SK-N-MC (cell line): ENCODE measurements at regions not wholly inside any gene's neighbourhood (a gene's known extent, or its start where the extent isn't known, plus 50 kb on each side); places are given as distances from the start of the nearest gene placed in this dataset.

Experiments
- DNase-seq: peaks from one replicate; pipeline ENCODE4 v3.0.0-alpha.2; 2011; ENCODE audit warnings: low read depth, low spot score
- H3K27ac ChIP-seq: fragments of 200-600 bp; sonication (generic); 2 replicates; pipeline ENCODE4 v1.5.1; 2016; ENCODE audit warnings: mixed run types
- H3K36me3 ChIP-seq: fragments of 200-600 bp; sonication (generic); 2 replicates; pipeline ENCODE4 v1.6.1; 2017; ENCODE audit warnings: antibody characterized with exemption, low read length, mixed read lengths; ENCODE audit not compliant: insufficient read depth
- H3K4me3 ChIP-seq: fragments of 200-600 bp; sonication (generic); 2 replicates; pipeline ENCODE4 v1.5.1; 2016
- H3K9ac ChIP-seq: fragments of 200-600 bp; sonication (generic); 2 replicates; pipeline ENCODE4 v1.8.0; 2017; ENCODE audit warnings: mixed run types, mixed read lengths; ENCODE audit not compliant: insufficient read length
- H3K9me3 ChIP-seq: fragments of 200-600 bp; sonication (generic); 2 replicates; pipeline ENCODE4 v1.6.1; 2017; ENCODE audit warnings: low read depth, mild to moderate bottlenecking, antibody characterized with exemption, low read length, moderate library complexity, mixed read lengths
- EZH2 ChIP-seq: fragments of 200-600 bp; sonication (generic); IDR thresholded peaks from one replicate; pipeline ENCODE4 v1.6.1; 2017; ENCODE audit warnings: antibody characterized with exemption
- FOXP2 ChIP-seq: optimal IDR thresholded peaks from 2 replicates; pipeline ENCODE3; 2011; ENCODE audit warnings: mild to moderate bottlenecking, moderate library complexity; ENCODE audit not compliant: insufficient read depth; ENCODE audit errors: extremely low read length, control extremely low read depth
- POLR2AphosphoS5 ChIP-seq: IDR thresholded peaks from 2 replicates; pipeline ENCODE4 v1.6.1; 2012; ENCODE audit warnings: mild to moderate bottlenecking, low read depth, low read length, borderline replicate concordance

DNA sequence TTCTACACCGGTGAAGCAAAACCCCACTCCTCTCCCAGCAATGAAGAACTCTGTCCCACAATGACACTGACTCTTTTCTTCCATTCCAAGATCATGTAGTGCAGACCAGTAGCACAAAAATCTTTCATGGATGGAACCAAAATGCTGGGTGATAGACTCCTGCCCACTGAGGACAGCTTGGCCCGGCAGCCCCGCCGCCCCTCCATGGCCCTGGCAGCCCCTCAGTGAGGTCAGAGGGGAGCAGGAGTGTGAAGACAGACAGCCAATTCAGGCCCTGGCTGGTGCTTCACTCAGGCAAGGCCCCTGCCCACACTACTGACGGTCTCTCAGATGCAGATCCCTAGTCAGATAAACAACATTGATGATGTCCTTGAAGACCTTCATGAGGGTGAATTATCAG is 131.9 kb upstream of the SYNDIG1 start:
- no peak for TF ChIP-seq POLR2AphosphoS5
- no peak for TF ChIP-seq EZH2
- no peak for TF ChIP-seq FOXP2
- Histone ChIP-seq H3K27ac (no peak overlapping the region), H3K9me3 (no peaks in the 10 kb centered on the region), H3K9ac (no peak overlapping the region), H3K36me3 (no peaks in the 10 kb centered on the region), H3K4me3 (no peak overlapping the region)
- no peak for DNase-seq

DNA sequence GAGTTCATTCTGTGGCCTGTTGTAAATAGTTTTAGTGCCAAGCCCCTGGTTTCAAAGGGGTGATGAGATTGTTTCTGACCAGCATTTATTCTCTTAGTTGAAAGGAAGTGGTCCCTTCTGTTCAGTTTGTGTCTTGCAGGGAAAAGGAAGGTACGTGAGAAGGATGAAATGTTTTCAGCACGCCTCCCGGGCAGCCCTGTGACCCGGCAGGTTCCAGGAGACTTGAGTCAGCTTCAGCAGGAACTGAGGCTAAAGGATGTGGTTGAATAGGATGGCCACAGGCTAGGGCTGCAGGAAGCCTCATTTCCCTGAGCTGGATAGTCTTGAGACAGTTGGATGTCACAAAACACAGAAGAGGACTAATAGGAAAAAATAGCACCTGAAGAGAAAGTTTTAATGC is 132.4 kb upstream of the SYNDIG1 start:
- H3K27ac ChIP-seq: no peak overlapping the region

DNA sequence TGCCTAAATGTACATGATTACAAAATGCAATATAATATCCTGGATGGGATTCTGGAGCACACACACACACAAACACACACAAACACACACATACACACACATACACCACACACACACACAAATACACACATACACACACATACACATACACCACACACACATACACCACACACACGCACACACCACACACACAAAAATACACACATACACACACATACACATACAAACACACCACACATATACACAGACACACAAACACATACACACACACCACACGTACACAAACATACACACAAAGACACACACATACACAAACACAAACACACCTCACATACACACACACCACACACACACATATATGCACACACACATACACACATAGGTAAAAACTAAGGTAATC is 134.6 kb upstream of the SYNDIG1 start:
- Histone ChIP-seq H3K27ac (no peak overlapping the region), H3K9ac (no peak overlapping the region), H3K36me3 (no peaks in the 10 kb centered on the region), H3K9me3 (no peaks in the 10 kb centered on the region), H3K4me3 (no peak overlapping the region)
- DNase-seq: no peak
- no peak for TF ChIP-seq EZH2
- no peak for TF ChIP-seq POLR2AphosphoS5
- TF ChIP-seq FOXP2: no peak

More for the DNA sequence above, 132.4 kb upstream of the SYNDIG1 start:
- TF ChIP-seq EZH2 (no peak), POLR2AphosphoS5 (no peak), FOXP2 (no peak)
- Histone ChIP-seq H3K9ac (no peak overlapping the region), H3K9me3 (no peaks in the 10 kb centered on the region), H3K4me3 (no peak overlapping the region), H3K36me3 (no peaks in the 10 kb centered on the region)
- DNase-seq: no peak

DNA sequence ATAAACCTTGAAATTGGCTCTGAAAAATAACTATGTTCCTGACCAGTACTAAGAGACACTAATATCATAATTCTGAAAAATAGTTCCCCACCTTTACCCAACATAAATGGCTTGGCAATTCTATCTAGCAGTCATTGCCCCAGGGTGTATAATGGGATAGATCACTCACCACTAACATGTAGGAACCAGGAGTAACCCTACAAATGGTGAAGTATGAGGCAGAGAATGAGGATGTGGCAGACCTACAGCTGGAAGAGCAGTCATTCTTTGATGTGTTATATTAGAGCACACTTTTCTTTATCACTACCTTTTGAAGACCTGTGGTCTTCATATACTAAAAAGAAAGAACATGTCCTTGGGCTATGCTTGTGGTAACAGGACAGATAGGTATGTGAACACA is 136.5 kb upstream of the SYNDIG1 start:
- TF ChIP-seq POLR2AphosphoS5 (no peak), EZH2 (no peak), FOXP2 (no peak)

DNA sequence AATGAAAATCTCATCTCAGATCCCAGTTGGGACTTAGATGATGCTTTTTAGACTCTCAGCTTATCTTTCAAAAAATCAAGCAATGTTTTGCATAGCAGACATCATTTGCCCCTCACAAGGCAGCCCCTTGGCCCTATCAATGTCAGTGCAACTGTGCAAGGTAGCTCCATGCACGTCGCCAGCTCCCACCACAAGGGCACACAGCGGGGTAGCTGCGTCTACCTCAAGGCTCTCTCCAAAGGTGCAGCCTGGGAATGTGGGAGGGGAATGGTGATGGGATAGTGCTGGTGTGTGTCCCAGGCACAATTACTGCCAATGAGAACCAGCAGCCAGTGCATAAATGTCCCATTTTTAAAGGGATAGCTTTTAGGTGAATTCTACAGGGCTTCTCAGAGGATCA is 137.5 kb upstream of the SYNDIG1 start:
- TF ChIP-seq FOXP2 (no peak), POLR2AphosphoS5 (no peak), EZH2 (no peak)
- no peaks in the 10 kb centered on the region for H3K36me3 ChIP-seq
- H3K27ac ChIP-seq: no peak overlapping the region
- H3K4me3 ChIP-seq: no peak overlapping the region
- H3K9me3 ChIP-seq: no peaks in the 10 kb centered on the region
- no peak overlapping the region for H3K9ac ChIP-seq
- DNase-seq: no peak

More for the DNA sequence above, 136.5 kb upstream of the SYNDIG1 start:
- DNase-seq: no peak
- H3K36me3 ChIP-seq: no peaks in the 10 kb centered on the region
- no peaks in the 10 kb centered on the region for H3K9me3 ChIP-seq
- H3K27ac ChIP-seq: no peak overlapping the region
- no peak overlapping the region for H3K9ac ChIP-seq
- H3K4me3 ChIP-seq: no peak overlapping the region

DNA sequence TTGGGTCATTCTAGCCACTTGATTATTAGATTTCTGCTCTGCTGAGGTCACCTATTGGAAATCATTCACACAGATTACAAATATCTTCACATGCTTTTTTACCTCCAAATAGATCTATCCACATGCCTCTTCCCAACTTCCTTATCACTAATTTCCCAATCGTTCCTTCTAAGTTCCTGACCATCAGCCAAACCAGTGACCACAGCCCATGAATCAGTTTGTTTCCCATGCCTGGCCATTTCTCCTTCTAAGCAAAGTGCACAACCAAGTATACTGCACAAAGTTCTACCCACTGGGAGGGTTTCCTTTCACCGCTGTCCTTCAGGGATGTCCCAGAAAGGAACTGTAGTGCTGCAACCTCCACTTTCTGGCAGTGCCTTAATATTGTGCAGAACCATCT is 140.5 kb upstream of the SYNDIG1 start:
- H3K9ac ChIP-seq: no peak overlapping the region
- H3K9me3 ChIP-seq: no peaks in the 10 kb centered on the region
- DNase-seq: no peak
- no peak for TF ChIP-seq FOXP2
- TF ChIP-seq POLR2AphosphoS5: no peak
- no peak for TF ChIP-seq EZH2
- H3K27ac ChIP-seq: no peak overlapping the region
- H3K36me3 ChIP-seq: no peaks in the 10 kb centered on the region
- H3K4me3 ChIP-seq: no peak overlapping the region

DNA sequence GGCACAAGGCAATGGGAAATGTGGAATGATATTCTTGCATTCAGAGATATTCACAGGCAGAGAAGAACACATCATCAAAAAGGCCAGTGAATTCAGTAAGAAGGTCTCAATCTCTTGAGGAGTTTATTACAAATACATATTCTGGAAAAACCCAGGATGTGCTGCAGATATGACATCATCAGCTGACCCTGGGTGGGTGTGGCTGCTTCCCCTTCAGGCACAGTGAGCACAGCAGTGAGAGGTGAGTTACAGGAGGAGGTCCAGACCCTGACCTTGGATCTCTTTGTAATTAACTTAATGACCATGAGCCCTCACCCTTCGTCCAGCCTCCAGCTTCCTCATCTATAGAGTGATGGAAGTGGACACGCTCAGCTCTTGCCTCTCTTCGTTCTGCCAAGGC is 147.5 kb upstream of the SYNDIG1 start:
- H3K9ac ChIP-seq: no peak overlapping the region
- DNase-seq: no peak
- no peaks in the 10 kb centered on the region for H3K9me3 ChIP-seq
- TF ChIP-seq EZH2: no peak
- no peak for TF ChIP-seq POLR2AphosphoS5
- TF ChIP-seq FOXP2: no peak
- H3K36me3 ChIP-seq: no peaks in the 10 kb centered on the region
- no peak overlapping the region for H3K4me3 ChIP-seq
- no peak overlapping the region for H3K27ac ChIP-seq

DNA sequence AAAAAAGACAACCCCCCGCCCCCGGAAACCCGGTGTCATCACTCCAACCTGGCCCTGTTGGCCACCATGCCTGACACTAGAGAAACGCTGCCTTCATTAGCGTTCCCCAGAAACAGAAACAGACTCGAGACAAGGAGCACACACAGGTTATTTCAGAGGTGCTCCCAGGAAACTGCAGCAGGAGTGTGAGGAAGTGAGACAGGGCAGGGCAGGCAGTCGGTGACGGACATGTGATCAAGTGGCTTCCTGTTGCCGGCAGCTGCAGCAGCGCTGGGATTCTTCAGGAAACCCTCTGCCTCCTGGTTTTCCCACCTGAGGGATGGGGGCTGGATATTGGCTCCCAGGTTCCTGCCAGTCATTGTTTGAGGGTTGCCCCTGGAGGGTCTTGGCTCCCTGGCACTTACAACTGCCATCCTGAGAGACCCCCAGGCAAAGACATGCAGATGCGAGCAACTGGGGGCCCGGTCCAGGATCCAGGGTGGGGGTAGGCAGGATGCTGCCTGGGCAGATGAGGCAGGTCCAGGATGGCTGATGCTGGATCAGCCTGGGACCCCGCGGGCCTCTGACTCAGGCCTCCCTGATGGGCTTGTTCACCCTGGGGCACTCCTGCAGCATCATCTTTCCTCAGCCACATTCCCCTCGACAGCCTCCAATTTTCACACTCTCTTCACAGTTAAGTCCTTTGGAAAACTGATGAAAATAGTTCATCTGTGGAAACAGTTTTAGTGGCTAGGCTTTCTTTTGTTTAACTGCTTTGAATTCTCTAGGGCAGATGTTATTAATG is 150.7 kb upstream of the SYNDIG1 start:
- H3K9ac ChIP-seq: no peak overlapping the region
- no peak overlapping the region for H3K27ac ChIP-seq
- TF ChIP-seq FOXP2 (no peak), EZH2 (no peak), POLR2AphosphoS5 (no peak)
- no peak overlapping the region for H3K4me3 ChIP-seq
- no peak for DNase-seq
- H3K36me3 ChIP-seq: no peaks in the 10 kb centered on the region
- H3K9me3 ChIP-seq: no peaks in the 10 kb centered on the region

DNA sequence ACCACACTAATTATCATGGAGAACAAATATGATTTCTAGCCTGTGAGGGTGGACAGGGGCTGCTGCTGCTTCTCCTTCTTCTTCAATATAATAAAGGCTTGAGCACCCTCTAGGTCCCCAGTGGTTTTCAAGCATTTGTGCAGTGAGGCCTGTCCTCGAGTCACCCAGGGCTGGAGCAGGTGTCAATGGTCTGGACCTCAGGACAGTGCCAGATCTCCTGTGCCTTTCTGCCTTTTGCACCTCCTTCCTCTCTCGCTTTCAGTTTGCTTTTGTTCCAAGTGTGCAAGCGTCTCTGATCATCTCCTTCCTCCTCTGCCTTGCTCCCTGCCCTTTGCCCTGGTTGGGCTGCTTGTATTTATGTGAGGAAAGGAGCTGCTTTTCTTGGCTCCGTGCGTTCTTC is 152.2 kb upstream of the SYNDIG1 start:
- Histone ChIP-seq H3K27ac (no peak overlapping the region), H3K9ac (no peak overlapping the region), H3K9me3 (no peaks in the 10 kb centered on the region), H3K4me3 (no peak overlapping the region), H3K36me3 (no peaks in the 10 kb centered on the region)
- no peak for DNase-seq
- no peak for TF ChIP-seq FOXP2
